NOMO-1 (cell line): ENCODE measurements at regions not wholly inside any gene's neighbourhood (a gene's known extent, or its start where the extent isn't known, plus 50 kb on each side); places are given as distances from the start of the nearest gene placed in this dataset.
A peak's percentile ranks its signal among the peaks of the same experiment; 100 is the strongest.
"Not testable (repeated sequence)": the region's sequence is repeated elsewhere in the genome, so short reads cannot be mapped to it uniquely, and the experiment has no call there.

Source experiments
- DNase-seq, 2 experiments: peaks; one replicate each; lab custom pipeline; 2025; ENCODE audit not compliant: unreplicated experiment in 2 of 2; lab: John Stamatoyannopoulos, UW

- not testable (repeated sequence) for DNase-seq
Observed at GRCh38 chr10:3634646-3635045, 150.4 kb downstream of the KLF6 start.

GRCh38 chr10:3631701-3632330 lies 153.2 kb downstream of the KLF6 start:
- DNase-seq, result no peak

- DNase-seq, result no peak
Observed at GRCh38 chr10:3631291-3631690, 153.7 kb downstream of the KLF6 start.

- no peak for DNase-seq
Observed at GRCh38 chr10:3625959-3626751, 158.9 kb downstream of the KLF6 start.

- no peak for DNase-seq
Observed at GRCh38 chr10:3624367-3624766, 160.6 kb downstream of the KLF6 start.

GRCh38 chr10:3623746-3624145 lies 161.3 kb downstream of the KLF6 start:
- DNase-seq, result peak in 1 of 2 experiments; percentile 10

GRCh38 chr10:3622845-3623621 lies 162.0 kb downstream of the KLF6 start:
- no peak for DNase-seq

- DNase-seq, result no peak
Observed at GRCh38 chr10:3622427-3622826, 162.6 kb downstream of the KLF6 start.

- DNase-seq, result no peak
Observed at GRCh38 chr10:3620818-3621217, 164.2 kb downstream of the KLF6 start.

- no peak for DNase-seq
Observed at GRCh38 chr10:3619241-3619640, 165.8 kb downstream of the KLF6 start.

- DNase-seq, result no peak
Observed at GRCh38 chr10:3616880-3617279, 168.1 kb downstream of the KLF6 start.

- no peak for DNase-seq
Observed at GRCh38 chr10:3613318-3613717, 171.7 kb downstream of the KLF6 start.

GRCh38 chr10:3612183-3613001 lies 172.6 kb downstream of the KLF6 start:
- no peak for DNase-seq

- DNase-seq, result no peak
Observed at GRCh38 chr10:3606309-3606708, 178.7 kb downstream of the KLF6 start.

GRCh38 chr10:3605882-3606281 lies 179.1 kb downstream of the KLF6 start:
- DNase-seq, result no peak

- peak in 1 of 2 experiments; percentile 19 for DNase-seq
Observed at GRCh38 chr10:3595736-3596135, 189.3 kb downstream of the KLF6 start.

GRCh38 chr10:3593611-3594010 lies 191.4 kb downstream of the KLF6 start:
- DNase-seq, result no peak

- DNase-seq, result peak in 1 of 2 experiments; percentile 51
Observed at GRCh38 chr10:3592424-3592823, 192.6 kb downstream of the KLF6 start.

GRCh38 chr10:3588816-3589215 lies 196.2 kb downstream of the KLF6 start:
- DNase-seq, result no peak

GRCh38 chr10:3588346-3588745 lies 196.7 kb downstream of the KLF6 start:
- no peak for DNase-seq
